Ovary (tissue), 7 donors: ENCODE measurements at regions not wholly inside any gene's neighbourhood (a gene's known extent, or its start where the extent isn't known, plus 50 kb on each side); places are given as distances from the start of the nearest gene placed in this dataset.

Experiments
- DNase-seq, 5 donors: peaks; one replicate each; pipeline ENCODE4 v3.0.0-alpha.2; 2019 to 2020
- H3K27ac ChIP-seq, 2 donors: fragments of 200-600 bp; one replicate each; pipeline versions ENCODE4 v1.5.1 to v1.8.0; 2019 to 2022
- H3K27me3 ChIP-seq: fragments of 200-600 bp; one replicate; pipeline ENCODE4 v1.8.0; 2022
- H3K36me3 ChIP-seq: fragments of 200-600 bp; sonication (generic); one replicate; pipeline ENCODE4 v1.5.1; 2019
- H3K4me1 ChIP-seq: one replicate; pipeline ENCODE4 v1.8.1; 2013; ENCODE audit warnings: mild to moderate bottlenecking, moderate library complexity; ENCODE audit not compliant: insufficient read depth
- H3K4me3 ChIP-seq: fragments of 200-600 bp; sonication (generic); one replicate; pipeline ENCODE4 v1.5.1; 2017
- H3K9me3 ChIP-seq, 2 donors: fragments of 200-600 bp in 1 of 2; sonication (generic) in 1 of 2; one replicate each; pipeline versions ENCODE4 v1.5.1 to v1.8.1; 2013 to 2019; ENCODE audit warnings: mild to moderate bottlenecking in 1 of 2, moderate library complexity in 1 of 2
- CTCF ChIP-seq, 3 donors: fragments of 450-650 bp in 2 of 3; fragments of 200-600 bp in 1 of 3; IDR thresholded peaks; one replicate each; pipeline versions ENCODE4 v1.5.1 to v1.8.0; 2016 to 2022; ENCODE audit warnings: antibody characterized with exemption in 3 of 3, mild to moderate bottlenecking in 1 of 3
- EP300 ChIP-seq: sonication (generic); formaldehyde crosslinking; IDR thresholded peaks from one replicate; pipeline ENCODE4 v1.6.1; 2017; ENCODE audit warnings: antibody characterized with exemption
- POLR2A ChIP-seq: fragments of 450-650 bp; IDR thresholded peaks from one replicate; pipeline ENCODE4 v1.6.1; 2017; ENCODE audit warnings: antibody characterized with exemption, mild to moderate bottlenecking, moderate library complexity
- WGBS, 3 donors: extraction: QIAGEN DNeasy Blood & Tissue Kit in 1 of 3; methylation state at CpG; one replicate each; pipeline versions ENCODE4 v1.1.5 to v1.1.7; 2013 to 2017; 5-methylcytosine and 5-hydroxymethylcytosine counted together
- intact Hi-C, 4 donors: fragments of 100-400 bp; cut with DNase I; formaldehyde crosslinking; loops; one replicate each; pipeline versions ENCODE4 v1.11.0 to v1.15.1; 2022 to 2023
- donor health status: DM: no; HTN: no; CAD: no; lungs with moderate emphysema.
- donor health status: DM: no; HTN: no; CAD: no.
- donor health status: Bipolar disorder and iron deficiency.
- donor health status: DM: no; HTN: no; CAD: no.
- donor health status: DM: yes; HTN: yes; CAD: no.

GRCh38 chr4:180169966-180170365, 2073.2 kb upstream of the TENM3 start:
- H3K4me1 ChIP-seq: no peaks in the 10 kb centered on the region
- TF ChIP-seq CTCF (IDR thresholded peaks at IDR 0.05) (no peak), POLR2A (no peak), EP300 (no peak)
- H3K9me3 ChIP-seq: no peaks in the 10 kb centered on the region
- 68 to 78% (median 75%) methylated on average over 1 of the region's 1 CpG for WGBS, 3 donors
- H3K36me3 ChIP-seq: no peaks in the 10 kb centered on the region
- no peaks in the 10 kb centered on the region for H3K27me3 ChIP-seq
- H3K4me3 ChIP-seq: no peak overlapping the region
- intact Hi-C loops: no loop called here
- H3K27ac ChIP-seq: no peak overlapping the region
- no peak for DNase-seq

GRCh38 chr4:180179146-180179545, 2064.1 kb upstream of the TENM3 start:
- Histone ChIP-seq H3K4me1 (no peaks in the 10 kb centered on the region), H3K27me3 (no peaks in the 10 kb centered on the region), H3K9me3 (no peaks in the 10 kb centered on the region), H3K36me3 (no peaks in the 10 kb centered on the region), H3K27ac (no peak overlapping the region), H3K4me3 (no peak overlapping the region)
- DNase-seq: no peak
- intact Hi-C loops: no loop called here
- WGBS, 3 donors: 58 to 74% (median 70%) methylated on average over 1 of the region's 1 CpG
- TF ChIP-seq POLR2A: no peak
- no peak for TF ChIP-seq EP300
- no peak for TF ChIP-seq CTCF (IDR thresholded peaks at IDR 0.05)

- Histone ChIP-seq H3K27me3 (no peaks in the 10 kb centered on the region), H3K36me3 (no peaks in the 10 kb centered on the region), H3K9me3 (no peaks in the 10 kb centered on the region), H3K4me1 (no peaks in the 10 kb centered on the region), H3K27ac (no peak overlapping the region), H3K4me3 (no peak overlapping the region)
- WGBS, 3 donors: 15 to 52% (median 19%) methylated on average over 1 of the region's 1 CpG
- no peak for TF ChIP-seq CTCF (IDR thresholded peaks at IDR 0.05)
- no peak for TF ChIP-seq POLR2A
- no peak for TF ChIP-seq EP300
- no peak for DNase-seq
- intact Hi-C loops: no loop called here
Observed at GRCh38 chr4:180189666-180190065, 2053.5 kb upstream of the TENM3 start.

- intact Hi-C loops: no loop called here
- Histone ChIP-seq H3K27me3 (no peaks in the 10 kb centered on the region), H3K4me1 (no peaks in the 10 kb centered on the region), H3K36me3 (no peaks in the 10 kb centered on the region), H3K4me3 (no peak overlapping the region), H3K9me3 (no peaks in the 10 kb centered on the region), H3K27ac (no peak overlapping the region)
- 2 to 7% (median 3%) methylated on average over 2 of the region's 2 CpGs for WGBS, 3 donors
- DNase-seq: no peak
- no peak for TF ChIP-seq EP300
Observed at GRCh38 chr4:180190382-180190781, 2052.8 kb upstream of the TENM3 start.

- no peak for DNase-seq
- intact Hi-C loops: no loop called here
- no peak overlapping the region for H3K4me3 ChIP-seq
- TF ChIP-seq POLR2A: no peak
- TF ChIP-seq CTCF (IDR thresholded peaks at IDR 0.05): no peak
- no peak for TF ChIP-seq EP300
- no peak overlapping the region for H3K27ac ChIP-seq
- H3K4me1 ChIP-seq: no peaks in the 10 kb centered on the region
- H3K9me3 ChIP-seq: no peaks in the 10 kb centered on the region
- WGBS, 3 donors: 2 to 9% (median 4%) methylated on average over 6 of the region's 6 CpGs
- H3K36me3 ChIP-seq: no peaks in the 10 kb centered on the region
- H3K27me3 ChIP-seq: no peaks in the 10 kb centered on the region
Observed at GRCh38 chr4:180197471-180197870, 2045.7 kb upstream of the TENM3 start.
